UCSD-AML1 (cell line): ENCODE measurements at regions not wholly inside any gene's neighbourhood (a gene's known extent, or its start where the extent isn't known, plus 50 kb on each side); places are given as distances from the start of the nearest gene placed in this dataset.

Experiments used
- DNase-seq: peaks from one replicate; lab custom pipeline; 2025; ENCODE audit not compliant: unreplicated experiment; lab: John Stamatoyannopoulos, UW

DNA sequence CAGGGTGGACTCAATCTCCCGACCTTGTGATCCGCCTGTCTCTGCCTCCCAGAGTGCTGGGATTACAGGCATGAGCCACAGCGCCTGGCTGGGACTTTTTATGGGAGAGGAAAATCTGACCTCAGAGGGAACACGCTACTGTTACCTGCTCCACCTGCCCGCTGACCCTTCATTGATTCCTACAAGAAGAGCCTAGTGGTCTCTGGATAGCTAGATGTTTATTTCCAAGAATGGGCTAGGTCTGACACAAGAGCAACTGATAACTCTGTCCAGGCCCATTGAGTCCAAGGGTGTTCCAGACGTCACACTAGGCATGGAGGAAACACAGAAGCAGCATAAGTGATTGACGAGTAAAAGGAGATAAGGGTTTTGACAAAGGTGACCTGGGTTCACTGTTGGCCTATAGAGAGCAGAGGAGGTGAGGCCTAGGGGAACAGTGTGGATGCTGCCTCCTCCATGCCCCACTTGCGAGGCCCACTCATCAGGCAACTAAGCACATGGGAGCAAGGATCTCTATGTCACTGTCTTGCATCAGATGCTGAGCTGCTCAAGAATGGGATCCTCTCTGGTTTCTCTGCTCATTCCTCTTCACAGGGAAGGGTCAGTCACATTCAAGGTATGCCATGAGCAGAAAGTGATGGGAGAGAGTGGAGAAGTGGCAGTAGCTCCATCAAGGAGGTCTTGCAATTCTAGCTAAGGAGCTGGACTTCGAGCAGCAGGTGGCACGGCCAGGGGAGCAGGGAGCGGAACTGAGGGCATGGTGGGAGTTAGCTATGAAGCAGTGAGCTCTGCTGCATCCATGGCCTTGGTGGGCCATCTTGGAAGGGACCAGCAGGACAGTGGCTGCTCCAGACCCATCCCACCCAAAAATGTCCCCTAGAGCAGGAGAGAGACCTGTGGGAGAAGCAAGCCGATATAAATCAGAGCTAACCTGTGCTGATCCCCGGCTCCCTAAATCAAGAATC is 145.2 kb downstream of the WSCD1 start:
- DNase-seq, result no peak

DNA sequence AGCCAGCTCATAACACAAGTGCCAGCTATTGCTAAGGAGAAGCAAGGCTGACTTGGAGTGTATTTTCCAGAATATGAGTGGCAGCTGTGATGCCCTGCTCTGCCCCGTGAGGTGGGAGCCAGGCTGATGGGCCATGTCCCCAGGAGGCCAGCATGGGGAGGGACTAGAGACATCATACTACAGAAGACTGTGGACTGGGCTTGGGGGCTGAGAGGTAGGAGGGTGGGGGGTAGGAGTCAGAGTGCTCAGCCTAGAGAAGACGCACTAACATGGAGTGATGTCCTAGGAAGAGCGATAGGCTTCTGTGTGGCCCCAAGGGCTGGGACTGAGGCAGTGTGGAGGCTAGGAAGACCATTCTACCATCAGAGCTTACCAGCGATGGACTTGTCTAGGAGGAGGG is 143.7 kb downstream of the WSCD1 start:
- no peak for DNase-seq

DNA sequence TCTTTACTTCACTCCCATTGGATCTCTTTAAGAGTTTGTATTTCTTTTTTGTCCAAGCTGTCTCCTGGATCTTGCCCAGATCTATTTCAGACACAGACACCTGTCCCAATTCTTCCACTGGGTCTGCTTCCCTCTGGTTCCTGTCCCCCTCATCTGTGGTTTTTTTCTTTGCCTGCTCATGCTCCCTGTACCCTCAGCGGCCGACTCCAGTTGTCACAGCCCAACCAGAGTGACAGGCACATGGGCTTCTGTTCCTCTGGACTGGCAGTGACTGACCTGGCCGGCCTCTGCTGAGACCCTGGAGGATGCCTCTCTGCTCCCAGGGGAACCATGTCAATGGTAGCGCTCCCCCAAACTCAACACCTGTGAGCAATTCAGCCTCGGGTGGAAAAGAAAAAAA is 142.6 kb downstream of the WSCD1 start:
- no peak for DNase-seq

DNA sequence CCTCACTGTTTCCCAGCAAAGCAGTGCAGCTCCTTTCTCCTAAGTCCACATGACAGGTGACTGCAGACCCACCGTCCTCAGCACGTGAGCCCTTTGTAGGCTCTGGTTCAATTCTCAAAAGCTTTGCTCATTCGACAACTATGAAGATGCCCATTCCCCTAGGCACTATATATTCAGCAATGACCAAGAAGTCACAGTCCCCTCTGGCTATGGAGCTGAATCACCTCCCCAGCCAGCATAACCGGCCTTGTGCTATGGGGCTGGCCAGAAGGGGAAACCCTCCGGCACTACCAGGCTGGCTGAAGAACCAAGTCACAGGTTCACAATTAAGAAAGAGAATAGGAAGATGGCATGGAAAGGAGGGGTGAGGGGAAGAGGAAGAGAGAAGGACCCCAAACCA is 139.7 kb downstream of the WSCD1 start:
- DNase-seq, result no peak

GRCh38 chr17:6208608-6209180 is 138.5 kb downstream of the WSCD1 start:
- DNase-seq, result no peak

- DNase-seq, result no peak
Measured at GRCh38 chr17:6205525-6205924, 135.3 kb downstream of the WSCD1 start.

DNA sequence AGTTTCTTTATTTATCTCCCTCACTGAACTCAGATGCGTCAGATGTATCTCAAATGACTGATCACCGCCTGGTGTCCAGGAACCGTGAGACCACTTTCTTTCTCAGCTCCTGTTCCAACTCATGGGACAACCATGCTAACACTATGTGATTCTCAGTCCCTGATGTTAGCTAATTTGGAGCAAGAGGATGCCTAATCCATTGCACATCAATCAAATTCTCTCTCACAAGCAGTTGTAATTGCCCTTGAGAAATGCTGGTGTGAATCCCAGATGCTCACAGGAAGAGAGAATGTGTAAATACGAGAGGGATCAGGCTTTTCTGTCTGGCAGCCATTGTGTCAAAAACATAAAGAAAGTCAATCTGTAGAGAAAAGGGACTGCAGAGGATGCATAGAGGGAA is 134.9 kb downstream of the WSCD1 start:
- no peak for DNase-seq

DNA sequence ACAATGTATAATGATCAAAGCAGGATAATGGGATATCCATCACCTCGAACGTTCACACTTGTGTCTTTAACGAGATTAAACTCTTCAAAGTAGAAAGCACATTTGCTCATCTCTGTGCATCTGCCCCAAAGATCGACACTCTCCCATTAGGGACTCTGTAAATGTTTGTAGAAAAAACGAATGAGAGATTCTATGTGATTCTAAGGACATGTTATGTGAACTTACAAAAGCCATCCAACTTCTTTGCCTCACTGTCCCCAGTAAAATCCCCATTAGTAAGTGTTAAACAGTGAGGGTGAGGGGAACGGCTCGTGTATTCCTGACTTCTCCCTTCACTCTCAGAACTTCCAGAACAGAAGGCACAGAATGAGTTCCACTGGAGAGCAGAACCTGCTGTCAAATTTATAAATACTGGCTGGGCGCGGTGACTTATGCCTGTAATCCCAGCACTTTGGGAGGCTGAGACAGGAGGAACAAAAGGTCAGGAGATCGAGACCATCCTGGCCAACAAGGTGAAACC is 134.1 kb downstream of the WSCD1 start:
- DNase-seq, result no peak

- no peak for DNase-seq
Measured at GRCh38 chr17:6196355-6196754, 126.2 kb downstream of the WSCD1 start.

- DNase-seq, result no peak
Measured at GRCh38 chr17:6195123-6195522, 124.9 kb downstream of the WSCD1 start.

DNA sequence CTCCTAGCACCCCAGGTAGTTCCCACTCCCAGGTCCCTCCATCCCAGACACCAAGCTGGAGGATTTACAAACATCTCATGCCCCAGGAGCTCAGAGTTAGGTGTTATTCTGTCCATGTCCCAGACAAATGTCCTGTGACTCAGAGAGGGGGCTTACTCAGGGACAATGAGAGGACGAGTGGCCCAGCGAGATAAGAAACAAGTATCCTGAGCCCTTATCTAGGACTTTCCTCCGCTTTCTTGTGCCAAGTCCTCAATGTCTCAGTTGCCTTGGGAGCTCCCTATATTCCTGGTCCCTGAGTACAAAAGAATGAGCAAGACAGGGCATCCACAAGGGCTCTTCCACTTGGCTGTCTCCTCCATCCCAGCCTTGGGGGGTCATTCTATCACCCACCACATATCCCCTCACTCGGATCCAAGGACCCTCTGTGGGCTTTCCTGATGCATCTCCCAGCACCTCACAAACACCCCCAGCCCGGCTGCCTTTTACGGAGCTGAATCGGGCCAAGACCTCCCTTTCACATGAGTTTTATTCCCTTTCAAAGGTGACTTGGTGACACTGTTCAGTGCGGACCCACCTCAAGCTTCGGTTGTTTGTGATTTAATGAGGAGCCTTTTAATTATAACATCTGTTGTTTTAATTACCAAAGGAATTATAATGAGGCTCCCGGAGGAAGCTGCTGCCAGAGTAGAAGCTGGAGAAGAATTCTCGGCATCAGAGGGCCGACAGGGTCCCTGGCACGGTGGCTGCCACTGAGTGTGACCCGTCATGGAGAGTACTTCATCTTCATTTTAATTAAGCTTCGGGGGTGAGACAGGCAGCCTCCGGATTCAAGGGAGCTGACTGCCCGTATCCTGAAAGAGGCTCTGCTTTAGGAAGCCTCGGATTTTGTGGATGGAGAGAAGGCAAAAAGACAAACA is 121.5 kb downstream of the WSCD1 start:
- DNase-seq, result no peak

DNA sequence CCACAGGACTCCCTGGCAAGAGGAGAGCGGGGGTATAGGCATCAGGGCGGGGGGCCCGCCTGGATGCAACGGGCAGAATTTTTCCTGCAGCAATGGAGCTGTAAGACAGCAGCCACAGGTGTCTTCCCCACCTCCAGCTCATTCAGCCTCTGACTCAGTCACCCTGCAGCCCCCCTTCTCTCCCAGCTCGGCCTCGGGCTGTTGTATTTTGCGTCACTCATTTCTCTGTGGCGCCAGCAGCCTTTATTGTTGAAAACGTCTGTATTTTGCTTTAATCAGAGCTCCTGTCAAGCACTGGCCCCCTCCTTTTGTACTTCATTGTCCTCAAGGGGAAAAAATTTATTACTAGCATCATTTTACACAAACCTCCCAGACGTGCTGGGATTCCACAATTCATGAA is 117.7 kb downstream of the WSCD1 start:
- DNase-seq, result no peak

- no peak for DNase-seq
Measured at GRCh38 chr17:6186998-6187397, 116.8 kb downstream of the WSCD1 start.

GRCh38 chr17:6184508-6184907 is 114.3 kb downstream of the WSCD1 start:
- no peak for DNase-seq

DNA sequence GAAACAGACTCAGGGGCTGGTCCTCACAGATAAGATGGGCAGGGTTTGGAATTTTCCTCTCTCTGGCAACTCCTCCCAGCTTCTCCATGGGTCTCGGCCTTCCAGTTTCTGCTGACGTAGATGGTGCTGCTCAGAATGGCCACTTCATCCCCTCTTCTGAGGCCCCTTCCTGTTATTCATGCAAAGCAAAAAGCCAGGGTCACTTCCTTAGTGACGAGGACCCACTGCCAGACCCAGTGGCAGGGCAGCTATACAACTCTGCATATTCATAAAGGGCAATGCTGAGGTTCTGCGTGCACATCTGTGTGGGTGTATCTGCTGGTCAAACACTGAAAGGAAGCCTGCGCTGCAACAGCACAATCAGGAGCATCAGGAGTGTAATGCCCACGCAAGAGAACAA is 108.8 kb downstream of the WSCD1 start:
- no peak for DNase-seq

GRCh38 chr17:6177941-6178694 is 107.9 kb downstream of the WSCD1 start:
- DNase-seq, result no peak
